Kidney (tissue), 13 donors: ENCODE measurements at regions not wholly inside any gene's neighbourhood (a gene's known extent, or its start where the extent isn't known, plus 50 kb on each side); places are given as distances from the start of the nearest gene placed in this dataset.

Experiments used
- DNase-seq, 5 donors: peaks; one replicate each; pipeline ENCODE4 v3.0.0-alpha.2; 2013 to 2020
- FAIRE-seq: peaks from 2 replicates; lab custom pipeline; 2012; peaks lifted over from hg19 to GRCh38; lab: Jason Lieb, UNC
- H3K27ac ChIP-seq, 2 donors: one replicate each; pipeline ENCODE4 v1.7.0; 2013; ENCODE audit warnings: low read depth in 2 of 2, low read length in 2 of 2, inconsistent platforms in 1 of 2
- H3K27me3 ChIP-seq: one replicate; pipeline ENCODE4 v1.7.1; 2013; ENCODE audit warnings: low read length, inconsistent platforms; ENCODE audit not compliant: control insufficient read depth, insufficient read depth
- H3K36me3 ChIP-seq, 3 donors: one replicate each; pipeline versions ENCODE4 v1.7.0 to v1.7.1; 2013; ENCODE audit warnings: low read length in 3 of 3, control low read depth in 1 of 3, inconsistent platforms in 1 of 3; ENCODE audit not compliant: insufficient read depth in 3 of 3, control insufficient read depth in 2 of 3
- H3K4me1 ChIP-seq, 3 donors: one replicate each; pipeline versions ENCODE4 v1.7.0 to v1.7.1; 2013; ENCODE audit warnings: low read length in 3 of 3, inconsistent platforms in 1 of 3, low read depth in 1 of 3; ENCODE audit not compliant: control insufficient read depth in 2 of 3, insufficient read depth in 2 of 3
- H3K4me3 ChIP-seq, 3 donors: one replicate each; pipeline versions ENCODE4 v1.7.0 to v1.8.1; 2013; ENCODE audit warnings: low read length in 3 of 3, control low read depth in 1 of 3, inconsistent platforms in 1 of 3
- H3K9ac ChIP-seq, 3 donors: one replicate each; pipeline versions ENCODE4 v1.7.0 to v1.7.1; 2013; ENCODE audit warnings: low read length in 3 of 3, control low read depth in 1 of 3, inconsistent platforms in 1 of 3
- H3K9me3 ChIP-seq, 3 donors: one replicate each; pipeline versions ENCODE4 v1.7.0 to v1.7.1; 2013; ENCODE audit warnings: low read length in 3 of 3, control low read depth in 1 of 3, inconsistent platforms in 1 of 3; ENCODE audit not compliant: control insufficient read depth in 2 of 3, insufficient read depth in 1 of 3
- CTCF ChIP-seq: IDR thresholded peaks from 3 replicates; pipeline ENCODE4 v1.5.1; 2012; ENCODE audit warnings: mild to moderate bottlenecking, moderate library complexity, borderline replicate concordance; ENCODE audit not compliant: insufficient read depth; ENCODE audit errors: extremely low read depth
- intact Hi-C: fragments of 100-400 bp; cut with DNase I; formaldehyde crosslinking; loops from one replicate; pipeline ENCODE4 v1.11.1; 2022
- donor health status: control.
- donor health status: control.
- donor health status: control.
- donor health status: control.
- donor health status: control.
- donor health status: DM: yes; HTN: yes; CAD: no.
- donor health status: Normal renal cell carcinoma (clear cell type).

- DNase-seq = no peak
- H3K36me3 ChIP-seq = no peaks in the 10 kb centered on the region
- H3K27ac ChIP-seq = no peak overlapping the region
- no peak for FAIRE-seq
- H3K9ac ChIP-seq = no peak overlapping the region
- intact Hi-C loops = no loop called here
- H3K9me3 ChIP-seq = no peaks in the 10 kb centered on the region
- no peaks in the 10 kb centered on the region for H3K4me1 ChIP-seq
- no peaks in the 10 kb centered on the region for H3K27me3 ChIP-seq
- H3K4me3 ChIP-seq = no peak overlapping the region
- no peak for TF ChIP-seq CTCF
These were observed 157.6 kb downstream of the GASK1B start for GRCh38 chr4:158015241-158015640.

- Histone ChIP-seq H3K4me1 (peaks cover 0 to under 1% (median 0%) of the 10 kb centered on the region in 3 donors), H3K9me3 (no peaks in the 10 kb centered on the region), H3K27ac (no peak overlapping the region), H3K9ac (no peak overlapping the region), H3K36me3 (no peaks in the 10 kb centered on the region), H3K27me3 (no peaks in the 10 kb centered on the region), H3K4me3 (no peak overlapping the region)
- FAIRE-seq (no peak), DNase-seq (no peak)
- no peak for TF ChIP-seq CTCF
- intact Hi-C loops = no loop called here
These were observed 159.0 kb downstream of the GASK1B start for GRCh38 chr4:158013858-158014257.

GRCh38 chr4:158010361-158010760 is 162.5 kb downstream of the GASK1B start:
- Histone ChIP-seq H3K9me3 (no peaks in the 10 kb centered on the region), H3K9ac (no peak overlapping the region), H3K4me3 (no peak overlapping the region), H3K4me1 (peaks cover 0 to 6% (median 4%) of the 10 kb centered on the region in 3 donors), H3K27ac (no peak overlapping the region), H3K36me3 (no peaks in the 10 kb centered on the region), H3K27me3 (no peaks in the 10 kb centered on the region)
- no peak for TF ChIP-seq CTCF
- DNase-seq (no peak), FAIRE-seq (no peak)
- intact Hi-C loops = no loop called here

GRCh38 chr4:158008551-158009218 is 164.1 kb downstream of the GASK1B start:
- no peak for TF ChIP-seq CTCF
- intact Hi-C loops = no loop called here
- Histone ChIP-seq H3K9me3 (no peaks in the 10 kb centered on the region), H3K9ac (no peak overlapping the region), H3K4me1 (peaks cover 0 to 6% (median 4%) of the 10 kb centered on the region in 3 donors), H3K4me3 (no peak overlapping the region), H3K27ac (peak overlapping the region; percentile 7 to 50), H3K36me3 (no peaks in the 10 kb centered on the region), H3K27me3 (no peaks in the 10 kb centered on the region)
- FAIRE-seq (no peak), DNase-seq (peak in 1 of 5 donors; percentile 64)
